Endothelial cell of umbilical vein (primary cell): ENCODE measurements at regions not wholly inside any gene's neighbourhood (a gene's known extent, or its start where the extent isn't known, plus 50 kb on each side); places are given as distances from the start of the nearest gene placed in this dataset.

Source experiments
- CTCF ChIP-seq, 2 donors: IDR thresholded peaks; 1 replicate in 1 of 2; 2 replicates in 1 of 2; pipeline ENCODE4 v1.5.1; 2011; ENCODE audit warnings: low read length in 2 of 2, mild to moderate bottlenecking in 2 of 2, moderate library complexity in 2 of 2, control low read depth in 1 of 2, inconsistent platforms in 1 of 2, low read depth in 1 of 2; ENCODE audit not compliant: insufficient read depth in 1 of 2; ENCODE audit errors: extremely low read depth in 1 of 2
- EZH2 ChIP-seq: IDR thresholded peaks from 2 replicates; pipeline ENCODE4 v1.6.1; 2012; ENCODE audit warnings: borderline replicate concordance, low read depth, mild to moderate bottlenecking, moderate library complexity, low read length, inconsistent platforms; ENCODE audit not compliant: severe bottlenecking
- GATA2 ChIP-seq: IDR thresholded peaks from 2 replicates; pipeline ENCODE4 v1.7.0; 2011; ENCODE audit warnings: low read depth, mild to moderate bottlenecking, moderate library complexity, mixed read lengths, low read length; ENCODE audit not compliant: insufficient read length, insufficient read depth
- JUN ChIP-seq: IDR thresholded peaks from 2 replicates; pipeline ENCODE4 v1.6.1; 2011; ENCODE audit warnings: borderline replicate concordance, low read depth; ENCODE audit not compliant: insufficient read length, insufficient read depth
- MAX ChIP-seq: IDR thresholded peaks from 2 replicates; pipeline ENCODE4 v1.6.1; 2011; ENCODE audit not compliant: insufficient read depth, insufficient read length
- MYC ChIP-seq: IDR thresholded peaks from one replicate; pipeline ENCODE4 v1.6.1; 2011; ENCODE audit warnings: mild to moderate bottlenecking, low read depth, low read length
- POLR2A ChIP-seq: IDR thresholded peaks from 2 replicates; pipeline ENCODE4 v1.6.1; 2012; ENCODE audit warnings: low read depth, mild to moderate bottlenecking, control low read depth, low read length
- POLR2AphosphoS5 ChIP-seq: IDR thresholded peaks from 2 replicates; pipeline ENCODE4 v1.6.1; 2012; ENCODE audit warnings: low read depth, mild to moderate bottlenecking, control low read depth, low read length, moderate library complexity; ENCODE audit not compliant: insufficient read depth

GRCh38 chr18:78034755-78035154 lies 785.1 kb downstream of the GALR1 start:
- TF ChIP-seq POLR2A (no peak), EZH2 (no peak), CTCF (IDR thresholded peaks at IDR 0.05; ENCODE audit: extremely low read depth in 1 of 2, insufficient read depth in 1 of 2, low read depth in 1 of 2, low read length in 2 of 2) (no peak), JUN (no peak), MYC (no peak), MAX (no peak), POLR2AphosphoS5 (no peak), GATA2 (no peak)
